ENCODE measurements at regions not wholly inside any gene's neighbourhood (a gene's known extent, or its start where the extent isn't known, plus 50 kb on each side); places are given as distances from the start of the nearest gene placed in this dataset.

GRCh38 chr14:25350802-25351201, 300.9 kb upstream of the STXBP6 start:
- TF ChIP-seq MAX (IDR thresholded peaks at IDR 0.05) (no peak), CTCF (IDR thresholded peaks at IDR 0.05) (no peak), HOXA7 (CRISPR knock-in tag; IDR thresholded peaks at IDR 0.05) (no peak), EP300 (IDR thresholded peaks at IDR 0.05) (no peak), POLR2A (IDR thresholded peaks at IDR 0.05; ENCODE audit: low read length) (no peak), MYC (IDR thresholded peaks at IDR 0.05; ENCODE audit: borderline replicate concordance, low read length) (no peak), ZSCAN20 (CRISPR knock-in tag; IDR thresholded peaks at IDR 0.05) (no peak), POLR2AphosphoS2 (conservative IDR thresholded peaks at IDR 0.05; ENCODE audit: low read length) (no peak), RFX5 (IDR thresholded peaks at IDR 0.05) (no peak), RAD21 (conservative IDR thresholded peaks at IDR 0.05 in 1 of 2, IDR thresholded peaks at IDR 0.05 in 1 of 2) (no peak)
